Fibroblast of lung (primary cell): ENCODE measurements at regions not wholly inside any gene's neighbourhood (a gene's known extent, or its start where the extent isn't known, plus 50 kb on each side); places are given as distances from the start of the nearest gene placed in this dataset.

ENCODE experiments used
- DNase-seq, 2 donors: peaks; one replicate each; pipeline versions ENCODE4 v3.0.0 to v3.0.0-alpha.2; 2010; ENCODE audit warnings: low read depth in 2 of 2
- H2AFZ ChIP-seq: 2 replicates; pipeline ENCODE4 v1.5.1; 2012; ENCODE audit warnings: low read length, control low read depth, inconsistent platforms
- H3K27ac ChIP-seq: 2 replicates; pipeline ENCODE4 v1.5.1; 2011; ENCODE audit warnings: low read length, control low read depth; ENCODE audit not compliant: insufficient read depth
- H3K27me3 ChIP-seq: 2 replicates; pipeline ENCODE4 v1.5.1; 2011; ENCODE audit warnings: mild to moderate bottlenecking, low read length; ENCODE audit not compliant: control insufficient read depth, insufficient read depth
- H3K36me3 ChIP-seq: 2 replicates; pipeline ENCODE4 v1.5.1; 2011; ENCODE audit warnings: low read length; ENCODE audit not compliant: control insufficient read depth, insufficient read depth
- H3K4me1 ChIP-seq: 2 replicates; pipeline ENCODE4 v1.5.1; 2011; ENCODE audit warnings: low read length; ENCODE audit not compliant: control insufficient read depth, insufficient read depth; ENCODE audit errors: extremely low read depth
- H3K4me2 ChIP-seq: 2 replicates; pipeline ENCODE4 v1.5.1; 2011; ENCODE audit warnings: low read length, control low read depth; ENCODE audit not compliant: insufficient read depth; ENCODE audit errors: extremely low read depth
- H3K4me3 ChIP-seq, 4 experiments: fragments of 200-600 bp in 1 of 4; sonication (generic) in 1 of 4; replicated peaks in 1 of 4; 2 replicates each; pipeline ENCODE4 v1.5.1; 2011 to 2016; ENCODE audit warnings: low read length in 4 of 4, low read depth in 3 of 4, mild to moderate bottlenecking in 3 of 4, control low read depth in 2 of 4, inconsistent platforms in 1 of 4, mixed read lengths in 1 of 4; ENCODE audit not compliant: insufficient read depth in 1 of 4; ENCODE audit errors: control extremely low read depth in 1 of 4
- H3K79me2 ChIP-seq: 2 replicates; pipeline ENCODE4 v1.5.1; 2012; ENCODE audit warnings: mild to moderate bottlenecking, low read length, inconsistent platforms; ENCODE audit not compliant: control insufficient read depth, insufficient read depth
- H3K9ac ChIP-seq: 2 replicates; pipeline ENCODE4 v1.5.1; 2011; ENCODE audit warnings: mild to moderate bottlenecking, low read length, control low read depth; ENCODE audit not compliant: insufficient read depth
- H3K9me3 ChIP-seq: 2 replicates; pipeline ENCODE4 v1.5.1; 2012; ENCODE audit warnings: low read depth, low read length; ENCODE audit not compliant: control insufficient read depth, insufficient read depth
- H4K20me1 ChIP-seq: 2 replicates; pipeline ENCODE4 v1.5.1; 2011; ENCODE audit warnings: low read length; ENCODE audit not compliant: control insufficient read depth, insufficient read depth; ENCODE audit errors: extremely low read depth
- CTCF ChIP-seq, 2 donors: IDR thresholded peaks in 1 of 2; conservative IDR thresholded peaks in 1 of 2; 1 replicate in 1 of 2; 2 replicates in 1 of 2; pipeline ENCODE4 v1.5.1; 2011 to 2012; ENCODE audit warnings: low read length in 2 of 2, control low read depth in 1 of 2, inconsistent platforms in 1 of 2, low read depth in 1 of 2, mild to moderate bottlenecking in 1 of 2
- EZH2 ChIP-seq: IDR thresholded peaks from 2 replicates; pipeline ENCODE4 v1.5.1; 2012; ENCODE audit warnings: low read length, control low read depth, mild to moderate bottlenecking; ENCODE audit errors: missing control alignments

DNA sequence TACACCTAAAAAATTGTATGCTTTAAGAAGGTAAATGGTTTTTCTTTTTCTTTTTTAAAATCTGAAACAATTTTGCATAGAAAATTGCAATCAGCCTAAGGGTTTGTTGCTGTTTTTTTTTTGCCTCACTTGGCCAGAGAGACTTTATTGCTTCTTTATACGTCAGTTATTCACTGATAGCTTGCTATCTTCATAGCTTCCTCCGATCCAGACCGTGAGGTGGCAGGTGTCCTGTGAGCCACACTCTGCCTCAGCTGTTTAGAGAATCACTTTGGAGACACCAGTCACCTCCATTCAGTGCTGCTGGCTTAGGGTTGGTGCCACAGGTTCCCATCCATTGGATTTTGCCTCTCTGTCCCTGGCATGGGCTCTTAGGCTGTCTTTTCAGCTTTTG, 68.0 kb downstream of the HHEX start:
- no peaks in the 10 kb centered on the region for H3K9me3 ChIP-seq
- H4K20me1 ChIP-seq, result no peaks in the 10 kb centered on the region
- H3K4me1 ChIP-seq, result no peaks in the 10 kb centered on the region
- no peak for DNase-seq
- no peak overlapping the region for H3K4me2 ChIP-seq
- H3K27ac ChIP-seq, result no peak overlapping the region
- TF ChIP-seq CTCF (conservative IDR thresholded peaks at IDR 0.05 in 1 of 2, IDR thresholded peaks at IDR 0.05 in 1 of 2; ENCODE audit: low read depth in 1 of 2, low read length in 2 of 2) (no peak), EZH2 (no peak)
- no peaks in the 10 kb centered on the region for H3K27me3 ChIP-seq
- no peak overlapping the region for H3K9ac ChIP-seq
- H3K36me3 ChIP-seq, result no peaks in the 10 kb centered on the region
- no peak overlapping the region for H2AFZ ChIP-seq
- H3K79me2 ChIP-seq, result no peaks in the 10 kb centered on the region
- no peak overlapping the region for H3K4me3 ChIP-seq

DNA sequence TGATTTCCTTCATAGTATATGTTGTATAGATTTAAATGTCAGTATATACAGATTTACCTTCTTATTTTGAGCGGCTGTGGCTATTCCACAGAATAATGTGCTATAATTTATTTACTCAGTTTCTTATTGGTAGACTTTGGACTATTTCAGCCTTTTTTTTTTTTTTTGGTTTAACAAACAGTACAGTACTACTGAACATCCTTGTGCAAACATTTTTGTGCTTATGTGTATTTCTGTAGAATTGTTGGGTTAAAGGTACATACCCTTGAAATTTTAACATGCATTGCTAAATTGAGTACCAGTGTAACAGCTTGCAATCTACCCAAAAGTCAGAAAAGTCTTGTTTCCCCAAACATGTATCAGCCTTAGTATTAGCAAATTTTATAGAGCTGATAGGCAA, 68.8 kb downstream of the HHEX start:
- no peak overlapping the region for H3K9ac ChIP-seq
- no peak for DNase-seq
- H2AFZ ChIP-seq, result no peak overlapping the region
- TF ChIP-seq EZH2, result no peak
- TF ChIP-seq CTCF (conservative IDR thresholded peaks at IDR 0.05 in 1 of 2, IDR thresholded peaks at IDR 0.05 in 1 of 2; ENCODE audit: low read depth in 1 of 2, low read length in 2 of 2), result no peak
- no peaks in the 10 kb centered on the region for H4K20me1 ChIP-seq
- no peak overlapping the region for H3K4me2 ChIP-seq
- no peak overlapping the region for H3K4me3 ChIP-seq
- H3K4me1 ChIP-seq, result no peaks in the 10 kb centered on the region
- no peaks in the 10 kb centered on the region for H3K27me3 ChIP-seq
- no peaks in the 10 kb centered on the region for H3K79me2 ChIP-seq
- H3K9me3 ChIP-seq, result no peaks in the 10 kb centered on the region
- H3K27ac ChIP-seq, result no peak overlapping the region
- no peaks in the 10 kb centered on the region for H3K36me3 ChIP-seq

DNA sequence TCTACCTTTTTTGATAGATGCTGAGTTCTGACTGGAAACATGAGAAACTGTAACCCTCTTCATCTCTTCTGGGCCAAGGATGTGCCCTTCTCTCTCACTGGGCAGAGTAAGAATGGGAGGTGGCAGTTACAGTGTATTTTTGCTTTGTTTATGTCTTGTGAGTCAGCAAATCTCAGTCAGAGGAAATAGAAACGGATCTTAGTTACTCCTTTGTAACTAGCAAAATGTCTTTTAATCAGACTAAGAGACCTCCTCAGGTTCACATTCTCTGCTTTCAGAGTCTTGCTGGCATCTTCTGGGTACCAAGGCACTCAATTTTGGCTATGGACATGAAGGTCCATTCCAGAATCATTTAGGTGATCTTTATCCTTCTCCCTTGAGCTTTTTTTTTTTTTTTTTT, 70.9 kb downstream of the HHEX start:
- TF ChIP-seq CTCF (conservative IDR thresholded peaks at IDR 0.05 in 1 of 2, IDR thresholded peaks at IDR 0.05 in 1 of 2; ENCODE audit: low read depth in 1 of 2, low read length in 2 of 2), result no peak
- no peak for TF ChIP-seq EZH2
- no peaks in the 10 kb centered on the region for H3K36me3 ChIP-seq
- no peaks in the 10 kb centered on the region for H3K9me3 ChIP-seq
- no peaks in the 10 kb centered on the region for H3K4me1 ChIP-seq
- H3K27ac ChIP-seq, result peak overlapping the region; percentile 85
- H3K9ac ChIP-seq, result no peak overlapping the region
- peak; percentile 61 to 78 for DNase-seq
- H4K20me1 ChIP-seq, result no peaks in the 10 kb centered on the region
- H3K27me3 ChIP-seq, result no peaks in the 10 kb centered on the region
- no peak overlapping the region for H3K4me3 ChIP-seq
- H2AFZ ChIP-seq, result peak overlapping the region; percentile 89
- peak overlapping the region; percentile 60 for H3K4me2 ChIP-seq
- no peaks in the 10 kb centered on the region for H3K79me2 ChIP-seq
